Endothelial cell of umbilical vein (primary cell): ENCODE measurements at regions not wholly inside any gene's neighbourhood (a gene's known extent, or its start where the extent isn't known, plus 50 kb on each side); places are given as distances from the start of the nearest gene placed in this dataset.

Experiments
- EZH2 ChIP-seq: IDR thresholded peaks from 2 replicates; pipeline ENCODE4 v1.6.1; 2012; ENCODE audit warnings: borderline replicate concordance, low read depth, mild to moderate bottlenecking, moderate library complexity, low read length, inconsistent platforms; ENCODE audit not compliant: severe bottlenecking
- MYC ChIP-seq: IDR thresholded peaks from one replicate; pipeline ENCODE4 v1.6.1; 2011; ENCODE audit warnings: mild to moderate bottlenecking, low read depth, low read length
- POLR2A ChIP-seq: IDR thresholded peaks from 2 replicates; pipeline ENCODE4 v1.6.1; 2012; ENCODE audit warnings: low read depth, mild to moderate bottlenecking, control low read depth, low read length
- POLR2AphosphoS5 ChIP-seq: IDR thresholded peaks from 2 replicates; pipeline ENCODE4 v1.6.1; 2012; ENCODE audit warnings: low read depth, mild to moderate bottlenecking, control low read depth, low read length, moderate library complexity; ENCODE audit not compliant: insufficient read depth
- TF ChIP-seq, protein P1 (sequence below), 2 donors: IDR thresholded peaks; 1 replicate in 1 of 2; 2 replicates in 1 of 2; pipeline ENCODE4 v1.5.1; 2011; ENCODE audit warnings: low read length in 2 of 2, mild to moderate bottlenecking in 2 of 2, moderate library complexity in 2 of 2, control low read depth in 1 of 2, inconsistent platforms in 1 of 2, low read depth in 1 of 2; ENCODE audit not compliant: insufficient read depth in 1 of 2; ENCODE audit errors: extremely low read depth in 1 of 2

DNA sequence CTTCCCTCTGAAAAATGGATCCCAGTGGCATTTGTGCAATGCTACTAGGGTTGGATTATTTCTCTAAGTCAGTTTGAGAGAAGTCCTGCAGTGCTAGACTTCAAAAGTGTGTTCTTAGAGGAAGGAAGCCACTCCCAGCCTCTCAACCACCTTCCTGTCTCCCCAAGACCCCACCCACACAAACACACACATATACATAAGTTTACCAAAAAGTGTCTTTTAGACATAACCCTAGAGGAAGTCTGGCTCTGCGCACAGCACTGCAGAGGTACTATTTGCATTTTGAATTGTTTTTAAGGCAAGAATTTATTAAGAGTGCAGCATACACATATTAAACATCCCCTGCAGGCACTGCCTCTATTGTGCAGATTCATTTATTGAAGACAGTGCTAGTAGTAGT lies 127.3 kb downstream of the HHIPL2 start:
- TF ChIP-seq, protein P1, sequence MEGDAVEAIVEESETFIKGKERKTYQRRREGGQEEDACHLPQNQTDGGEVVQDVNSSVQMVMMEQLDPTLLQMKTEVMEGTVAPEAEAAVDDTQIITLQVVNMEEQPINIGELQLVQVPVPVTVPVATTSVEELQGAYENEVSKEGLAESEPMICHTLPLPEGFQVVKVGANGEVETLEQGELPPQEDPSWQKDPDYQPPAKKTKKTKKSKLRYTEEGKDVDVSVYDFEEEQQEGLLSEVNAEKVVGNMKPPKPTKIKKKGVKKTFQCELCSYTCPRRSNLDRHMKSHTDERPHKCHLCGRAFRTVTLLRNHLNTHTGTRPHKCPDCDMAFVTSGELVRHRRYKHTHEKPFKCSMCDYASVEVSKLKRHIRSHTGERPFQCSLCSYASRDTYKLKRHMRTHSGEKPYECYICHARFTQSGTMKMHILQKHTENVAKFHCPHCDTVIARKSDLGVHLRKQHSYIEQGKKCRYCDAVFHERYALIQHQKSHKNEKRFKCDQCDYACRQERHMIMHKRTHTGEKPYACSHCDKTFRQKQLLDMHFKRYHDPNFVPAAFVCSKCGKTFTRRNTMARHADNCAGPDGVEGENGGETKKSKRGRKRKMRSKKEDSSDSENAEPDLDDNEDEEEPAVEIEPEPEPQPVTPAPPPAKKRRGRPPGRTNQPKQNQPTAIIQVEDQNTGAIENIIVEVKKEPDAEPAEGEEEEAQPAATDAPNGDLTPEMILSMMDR (IDR thresholded peaks at IDR 0.05; ENCODE audit: extremely low read depth in 1 of 2, insufficient read depth in 1 of 2, low read depth in 1 of 2, low read length in 2 of 2) = no peak
- no peak for TF ChIP-seq MYC
- TF ChIP-seq POLR2AphosphoS5 = no peak
- TF ChIP-seq EZH2 = no peak
- TF ChIP-seq POLR2A = no peak
